H1 (cell line): ENCODE measurements at regions not wholly inside any gene's neighbourhood (a gene's known extent, or its start where the extent isn't known, plus 50 kb on each side); places are given as distances from the start of the nearest gene placed in this dataset.

ENCODE experiments used
- ATF2 ChIP-seq: IDR thresholded peaks from 2 replicates; pipeline ENCODE4 v1.6.1; 2012; ENCODE audit warnings: low read length, inconsistent platforms
- BRCA1 ChIP-seq: IDR thresholded peaks from 2 replicates; pipeline ENCODE4 v1.6.1; 2012; ENCODE audit warnings: low read depth, low read length, improper control_type of control experiment
- CTBP2 ChIP-seq: IDR thresholded peaks from 2 replicates; pipeline ENCODE4 v1.7.0; 2011; ENCODE audit warnings: borderline replicate concordance, mild to moderate bottlenecking, moderate library complexity, mixed read lengths, low read length; ENCODE audit not compliant: insufficient read depth, insufficient read length
- EGR1 ChIP-seq: IDR thresholded peaks from 2 replicates; pipeline ENCODE4 v1.6.1; 2011; ENCODE audit warnings: low read depth, low read length, borderline replicate concordance
- KDM1A ChIP-seq: fragments of 200-600, 300-600 bp; sonication (generic); IDR thresholded peaks from 2 replicates; pipeline ENCODE4 v1.7.1; 2016; ENCODE audit warnings: mild to moderate bottlenecking, low read length, borderline replicate concordance
- RNF2 ChIP-seq: fragments of 200-900, 300-1000 bp; sonication (generic); IDR thresholded peaks from 2 replicates; pipeline ENCODE4 v1.7.1; 2016; ENCODE audit warnings: borderline replicate concordance, low read depth, mild to moderate bottlenecking, antibody characterized with exemption, low read length; ENCODE audit not compliant: poor library complexity, severe bottlenecking; ENCODE audit errors: missing control alignments

DNA sequence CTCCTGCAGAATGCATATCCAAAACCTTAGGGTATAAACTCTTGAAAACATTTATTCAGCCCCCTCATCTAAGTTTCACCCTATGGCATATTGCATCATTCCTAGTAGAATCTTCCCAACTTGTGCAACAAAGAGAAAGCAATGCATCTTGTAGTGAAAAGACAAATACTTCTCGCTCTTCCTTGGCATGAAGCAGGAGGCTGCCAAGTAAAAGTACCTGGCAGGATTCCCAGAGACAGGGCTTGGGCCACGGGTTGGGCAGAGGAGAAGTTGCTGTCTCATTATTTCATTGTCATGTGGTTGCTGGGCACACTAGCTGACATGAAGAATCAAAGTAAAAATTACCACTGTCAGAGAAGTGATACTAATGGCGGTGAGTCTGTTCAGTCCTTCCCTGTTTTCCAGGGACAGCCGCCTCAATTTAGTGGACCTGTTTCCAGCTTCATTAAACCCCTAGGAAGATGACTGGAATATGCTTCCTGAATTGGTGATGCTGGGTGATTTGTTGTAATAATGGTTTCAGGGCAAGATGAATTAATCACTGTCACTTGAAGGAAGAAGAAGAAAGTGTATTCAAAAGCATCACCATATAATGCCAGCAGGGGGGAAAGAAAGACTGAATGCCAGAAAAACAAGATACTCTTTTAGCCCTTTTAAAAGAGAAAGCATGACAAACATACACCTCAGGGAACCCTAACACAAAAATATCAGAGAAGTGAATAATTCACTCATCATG, 380.5 kb upstream of the IGFBP7 start (continued):
- TF ChIP-seq ATF2 (no peak), EGR1 (no peak), KDM1A (no peak), BRCA1 (no peak), CTBP2 (no peak), RNF2 (no peak)
